ENCODE measurements at regions not wholly inside any gene's neighbourhood (a gene's known extent, or its start where the extent isn't known, plus 50 kb on each side); places are given as distances from the start of the nearest gene placed in this dataset.

GRCh38 chr3:139117883-139118760, 73.4 kb upstream of the PRR23C start:
- Mint-ChIP-seq H3K27ac (ENCODE audit: unreplicated experiment) (no peak overlapping the region), H3K4me1 (peaks cover 11% of the 10 kb centered on the region), H3K4me3 (no peak overlapping the region), H3K36me3 (ENCODE audit: low read depth) (no peaks in the 10 kb centered on the region), H3K9me3 (peaks cover 3% of the 10 kb centered on the region), H3K27me3 (ENCODE audit: low read depth) (peaks cover 10% of the 10 kb centered on the region)
- no peak for DNase-seq (ENCODE audit: low read depth, low spot score)
- no peak for TF ChIP-seq CTCF (conservative IDR thresholded peaks at IDR 0.05)

- Mint-ChIP-seq H3K27ac (ENCODE audit: unreplicated experiment) (no peak overlapping the region), H3K9me3 (peaks cover 2% of the 10 kb centered on the region), H3K36me3 (ENCODE audit: low read depth) (no peaks in the 10 kb centered on the region), H3K4me3 (no peak overlapping the region), H3K4me1 (peaks cover 11% of the 10 kb centered on the region), H3K27me3 (ENCODE audit: low read depth) (peaks cover 3% of the 10 kb centered on the region)
- no peak for TF ChIP-seq CTCF (conservative IDR thresholded peaks at IDR 0.05)
- DNase-seq (ENCODE audit: low read depth, low spot score): no peak
Measured at GRCh38 chr3:139118835-139119234, 74.1 kb upstream of the PRR23C start.

- Mint-ChIP-seq H3K4me3 (no peak overlapping the region), H3K27me3 (ENCODE audit: low read depth) (no peaks in the 10 kb centered on the region), H3K9me3 (no peaks in the 10 kb centered on the region), H3K27ac (ENCODE audit: unreplicated experiment) (no peak overlapping the region), H3K36me3 (ENCODE audit: low read depth) (no peaks in the 10 kb centered on the region), H3K4me1 (peaks cover 11% of the 10 kb centered on the region)
- no peak for TF ChIP-seq CTCF (conservative IDR thresholded peaks at IDR 0.05)
- no peak for DNase-seq (ENCODE audit: low read depth, low spot score)
Measured at GRCh38 chr3:139119331-139120025, 74.8 kb upstream of the PRR23C start.

- Mint-ChIP-seq H3K9me3 (no peaks in the 10 kb centered on the region), H3K27me3 (ENCODE audit: low read depth) (no peaks in the 10 kb centered on the region), H3K4me1 (peaks cover 11% of the 10 kb centered on the region), H3K27ac (ENCODE audit: unreplicated experiment) (no peak overlapping the region), H3K36me3 (ENCODE audit: low read depth) (no peaks in the 10 kb centered on the region), H3K4me3 (no peak overlapping the region)
- TF ChIP-seq CTCF (conservative IDR thresholded peaks at IDR 0.05): no peak
- DNase-seq (ENCODE audit: low read depth, low spot score): peak; percentile 22
Measured at GRCh38 chr3:139120086-139121056, 75.7 kb upstream of the PRR23C start.

Data from neural crest cell (in vitro differentiated cells).